Cardiac septum (tissue), 1 donor: ENCODE measurements at regions not wholly inside any gene's neighbourhood (a gene's known extent, or its start where the extent isn't known, plus 50 kb on each side); places are given as distances from the start of the nearest gene placed in this dataset.
A peak's percentile ranks its signal among the peaks of the same experiment; 100 is the strongest.

Source experiments
- DNase-seq: peaks from one replicate; pipeline ENCODE4 v3.0.0-alpha.2; 2020; ENCODE audit warnings: low spot score
- intact Hi-C: fragments of 100-400 bp; cut with DNase I; formaldehyde crosslinking; loops from one replicate; pipeline ENCODE4 v1.14.0; 2022
- donor health status: DM: no; HTN: no; CAD: no.

- intact Hi-C loops, result loop anchor here (5.0 kb wide), 1 partner anchor 95 kb away; no protein-coding TSS in a partner anchor
Observed at GRCh38 chr2:120437604-120438000, 91.7 kb downstream of the INHBB start.

GRCh38 chr2:120438301-120439066, 92.5 kb downstream of the INHBB start:
- intact Hi-C loops, result loop anchor here (5.0 kb wide), 1 partner anchor 96 kb away; no protein-coding TSS in a partner anchor

More at GRCh38 chr2:120437604-120438000, 91.7 kb downstream of the INHBB start:
- DNase-seq, result no peak

GRCh38 chr2:120439067-120439368, 93.1 kb downstream of the INHBB start:
- intact Hi-C loops, result loop anchor here (5.0 kb wide), 1 partner anchor 97 kb away; no protein-coding TSS in a partner anchor
- no peak for DNase-seq

More at GRCh38 chr2:120438301-120439066, 92.5 kb downstream of the INHBB start:
- peak; percentile 41 for DNase-seq

GRCh38 chr2:120439637-120440384, 93.9 kb downstream of the INHBB start:
- DNase-seq, result peak; percentile 51
- intact Hi-C loops, result loop anchor here (5.0 kb wide), 1 partner anchor 98 kb away; no protein-coding TSS in a partner anchor

- intact Hi-C loops, result no loop called here
Observed at GRCh38 chr2:120440521-120441350, 94.8 kb downstream of the INHBB start.

GRCh38 chr2:120441351-120441700, 95.4 kb downstream of the INHBB start:
- intact Hi-C loops, result no loop called here
- no peak for DNase-seq

More at GRCh38 chr2:120440521-120441350, 94.8 kb downstream of the INHBB start:
- DNase-seq, result peak; percentile 59

- intact Hi-C loops, result no loop called here
- peak; percentile 65 for DNase-seq
Observed at GRCh38 chr2:120441744-120442471, 96.0 kb downstream of the INHBB start.

- no peak for DNase-seq
- intact Hi-C loops, result no loop called here
Observed at GRCh38 chr2:120442541-120442922, 96.6 kb downstream of the INHBB start.

GRCh38 chr2:120442923-120443571, 97.1 kb downstream of the INHBB start:
- intact Hi-C loops, result no loop called here
- peak; percentile 74 for DNase-seq

GRCh38 chr2:120443946-120444345, 98.0 kb downstream of the INHBB start:
- DNase-seq, result peak; percentile 53
- intact Hi-C loops, result no loop called here

- intact Hi-C loops, result no loop called here
- DNase-seq, result peak; percentile 58
Observed at GRCh38 chr2:120444691-120445240, 98.8 kb downstream of the INHBB start.

GRCh38 chr2:120445449-120446143, 99.7 kb downstream of the INHBB start:
- intact Hi-C loops, result no loop called here
- DNase-seq, result peak; percentile 27

- intact Hi-C loops, result no loop called here
- peak; percentile 61 for DNase-seq
Observed at GRCh38 chr2:120446236-120447126, 100.5 kb downstream of the INHBB start.

GRCh38 chr2:120447127-120447785, 101.3 kb downstream of the INHBB start:
- intact Hi-C loops, result no loop called here
- peak; percentile 20 for DNase-seq

- intact Hi-C loops, result no loop called here
- peak; percentile 3 for DNase-seq
Observed at GRCh38 chr2:120448436-120448835, 102.5 kb downstream of the INHBB start.
